H1 (cell line): ENCODE measurements at regions not wholly inside any gene's neighbourhood (a gene's known extent, or its start where the extent isn't known, plus 50 kb on each side); places are given as distances from the start of the nearest gene placed in this dataset.

Experiments
- CREB1 ChIP-seq: IDR thresholded peaks from 2 replicates; pipeline ENCODE4 v1.6.1; 2012; ENCODE audit warnings: inconsistent platforms
- CTCF ChIP-seq, 3 experiments: IDR thresholded peaks; 1 replicate in 2 of 3; 2 replicates in 1 of 3; pipeline versions ENCODE4 v1.5.1 to v1.6.1; 2011; ENCODE audit warnings: low read length in 3 of 3, mild to moderate bottlenecking in 3 of 3, inconsistent platforms in 2 of 3, low read depth in 1 of 3, moderate library complexity in 1 of 3; ENCODE audit not compliant: insufficient read depth in 1 of 3; ENCODE audit errors: control extremely low read depth in 1 of 3
- HDAC2 ChIP-seq, 2 experiments: fragments of 300-600 bp in 1 of 2; sonication (generic) in 1 of 2; IDR thresholded peaks; 2 replicates each; pipeline ENCODE4 v1.6.1; 2011 to 2012; ENCODE audit warnings: low read depth in 2 of 2, low read length in 2 of 2, mild to moderate bottlenecking in 2 of 2, moderate library complexity in 2 of 2, borderline replicate concordance in 1 of 2, inconsistent platforms in 1 of 2
- POLR2A ChIP-seq, 2 experiments: IDR thresholded peaks; 1 replicate in 1 of 2; 2 replicates in 1 of 2; pipeline ENCODE4 v1.6.1; 2011; ENCODE audit warnings: low read depth in 2 of 2, low read length in 2 of 2, mild to moderate bottlenecking in 2 of 2; ENCODE audit errors: control extremely low read depth in 1 of 2
- POLR2AphosphoS5 ChIP-seq: IDR thresholded peaks from 2 replicates; pipeline ENCODE4 v1.6.1; 2011; ENCODE audit warnings: low read depth, low read length
- RBBP5 ChIP-seq: IDR thresholded peaks from 2 replicates; pipeline ENCODE4 v1.7.1; 2012; ENCODE audit warnings: low read depth, mild to moderate bottlenecking, inconsistent platforms, low read length, moderate library complexity, borderline replicate concordance
- RXRA ChIP-seq: IDR thresholded peaks from 2 replicates; pipeline ENCODE4 v1.6.1; 2011; ENCODE audit warnings: low read depth, mild to moderate bottlenecking, low read length, moderate library complexity; ENCODE audit not compliant: insufficient read depth
- SRF ChIP-seq: IDR thresholded peaks from 2 replicates; pipeline ENCODE4 v1.6.1; 2011; ENCODE audit warnings: mild to moderate bottlenecking, low read depth, low read length, moderate library complexity
- TAF1 ChIP-seq: IDR thresholded peaks from 2 replicates; pipeline ENCODE4 v1.6.1; 2011; ENCODE audit warnings: mild to moderate bottlenecking, low read depth, low read length
- TCF12 ChIP-seq: IDR thresholded peaks from 2 replicates; pipeline ENCODE4 v1.6.1; 2011; ENCODE audit warnings: low read depth, mild to moderate bottlenecking, low read length
- TEAD4 ChIP-seq: IDR thresholded peaks from 2 replicates; pipeline ENCODE4 v1.6.1; 2012; ENCODE audit warnings: low read depth, low read length, inconsistent platforms, mixed read lengths
- YY1 ChIP-seq: IDR thresholded peaks from 2 replicates; pipeline ENCODE4 v1.6.1; 2011; ENCODE audit warnings: low read depth, mild to moderate bottlenecking, low read length
- TF ChIP-seq, protein P1 (sequence below): IDR thresholded peaks from 2 replicates; pipeline ENCODE4 v1.6.1; 2012; ENCODE audit warnings: low read length, inconsistent platforms
- TF ChIP-seq, protein P2 (sequence below): IDR thresholded peaks from 2 replicates; pipeline ENCODE4 v1.6.1; 2012; ENCODE audit warnings: inconsistent platforms

GRCh38 chr10:57320416-57320815 is 947.3 kb downstream of the IPMK start:
- TF ChIP-seq YY1 (no peak), CREB1 (no peak), TAF1 (no peak), CTCF (IDR thresholded peaks at IDR 0.05; ENCODE audit: control extremely low read depth in 1 of 3, insufficient read depth in 1 of 3, low read depth in 1 of 3, low read length in 3 of 3) (no peak), RBBP5 (no peak), POLR2A (IDR thresholded peaks at IDR 0.05; ENCODE audit: control extremely low read depth in 1 of 2, low read depth in 2 of 2, low read length in 2 of 2) (no peak), RXRA (no peak), TEAD4 (no peak), SRF (no peak), POLR2AphosphoS5 (no peak), HDAC2 (IDR thresholded peaks at IDR 0.05; ENCODE audit: borderline replicate concordance in 1 of 2, low read depth in 2 of 2, low read length in 2 of 2) (no peak), TCF12 (no peak)
- TF ChIP-seq, protein P1, sequence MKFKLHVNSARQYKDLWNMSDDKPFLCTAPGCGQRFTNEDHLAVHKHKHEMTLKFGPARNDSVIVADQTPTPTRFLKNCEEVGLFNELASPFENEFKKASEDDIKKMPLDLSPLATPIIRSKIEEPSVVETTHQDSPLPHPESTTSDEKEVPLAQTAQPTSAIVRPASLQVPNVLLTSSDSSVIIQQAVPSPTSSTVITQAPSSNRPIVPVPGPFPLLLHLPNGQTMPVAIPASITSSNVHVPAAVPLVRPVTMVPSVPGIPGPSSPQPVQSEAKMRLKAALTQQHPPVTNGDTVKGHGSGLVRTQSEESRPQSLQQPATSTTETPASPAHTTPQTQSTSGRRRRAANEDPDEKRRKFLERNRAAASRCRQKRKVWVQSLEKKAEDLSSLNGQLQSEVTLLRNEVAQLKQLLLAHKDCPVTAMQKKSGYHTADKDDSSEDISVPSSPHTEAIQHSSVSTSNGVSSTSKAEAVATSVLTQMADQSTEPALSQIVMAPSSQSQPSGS = no peak
- TF ChIP-seq, protein P2, sequence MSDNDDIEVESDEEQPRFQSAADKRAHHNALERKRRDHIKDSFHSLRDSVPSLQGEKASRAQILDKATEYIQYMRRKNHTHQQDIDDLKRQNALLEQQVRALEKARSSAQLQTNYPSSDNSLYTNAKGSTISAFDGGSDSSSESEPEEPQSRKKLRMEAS = no peak
